ENCODE measurements at regions not wholly inside any gene's neighbourhood (a gene's known extent, or its start where the extent isn't known, plus 50 kb on each side); places are given as distances from the start of the nearest gene placed in this dataset.

GRCh38 chr2:52034706-52035105, 1002.8 kb upstream of the NRXN1 start:
- no peak for TF ChIP-seq POLR2A (IDR thresholded peaks at IDR 0.05)
- no peak for TF ChIP-seq CTCF (IDR thresholded peaks at IDR 0.05)
- TF ChIP-seq POLR2AphosphoS5 (IDR thresholded peaks at IDR 0.05), result no peak
- TF ChIP-seq EP300 (IDR thresholded peaks at IDR 0.05), result no peak

All from suprapubic skin (tissue), 4 donors.